ENCODE measurements at regions not wholly inside any gene's neighbourhood (a gene's known extent, or its start where the extent isn't known, plus 50 kb on each side); places are given as distances from the start of the nearest gene placed in this dataset.

DNA sequence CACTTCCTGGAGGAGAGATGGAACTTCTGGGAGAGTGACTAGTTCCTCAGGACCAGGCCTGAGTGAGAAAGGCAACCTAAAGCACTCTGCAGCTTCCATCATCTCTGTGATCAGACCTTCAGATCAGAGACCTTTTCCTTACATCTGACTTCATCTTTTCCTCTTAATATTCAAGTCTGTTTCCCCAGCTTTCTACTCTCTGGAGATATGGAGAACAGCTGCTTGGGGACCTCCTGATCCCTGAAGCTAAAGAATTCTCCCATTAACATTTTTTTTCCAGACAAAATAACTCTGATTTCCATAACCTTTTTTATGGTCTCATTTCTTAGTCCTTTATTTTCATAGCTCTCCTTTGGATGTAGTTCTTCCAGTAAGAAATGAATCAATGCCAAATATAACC is 133.4 kb upstream of the FNDC3A start:
- intact Hi-C loops (cut with micrococcal nuclease) (no loop called here), in situ Hi-C loops (cut with MboI) (no loop called here)
- Histone ChIP-seq H3K4me3 (no peak overlapping the region), H3K9me1 (ENCODE audit: control insufficient read depth, insufficient read depth, low read length) (no peaks in the 10 kb centered on the region), H3K4me1 (replicated peaks in 1 of 2; ENCODE audit: control insufficient read depth in 2 of 2, insufficient read depth in 2 of 2, low read length in 2 of 2) (no peaks in the 10 kb centered on the region; a peak in 1 of 5 replicates), H3K27me3 (ENCODE audit: control insufficient read depth in 2 of 2, insufficient read depth in 2 of 2, low read length in 2 of 2) (no peaks in the 10 kb centered on the region), H3K79me2 (ENCODE audit: control insufficient read depth, insufficient read depth, low read length) (no peaks in the 10 kb centered on the region), H3K9me3 (replicated peaks; ENCODE audit: control insufficient read depth, insufficient read depth, low read depth, low read length) (no peaks in the 10 kb centered on the region), H3K36me3 (ENCODE audit: control insufficient read depth, insufficient read depth, low read length) (no peaks in the 10 kb centered on the region), H3K9ac (ENCODE audit: insufficient read depth in 1 of 2, low read depth in 2 of 2, low read length in 2 of 2) (no peak overlapping the region), H4K20me1 (replicated peaks; ENCODE audit: control insufficient read depth, insufficient read depth, low read length) (no peaks in the 10 kb centered on the region), H2AFZ (ENCODE audit: low read depth, low read length) (no peak overlapping the region), H3K27ac (ENCODE audit: extremely low read depth, low read depth, low read length) (no peak overlapping the region), H3K4me2 (ENCODE audit: insufficient read depth, low read length) (no peak overlapping the region)
- BruUV-seq (replicated peaks) = no TSS peak
- TF ChIP-seq NFIX (CRISPR knock-in tag; IDR thresholded peaks at IDR 0.05; ENCODE audit: low read depth) (no peak), MEIS2 (IDR thresholded peaks at IDR 0.05; ENCODE audit: partially characterized antibody) (no peak), CBX8 (IDR thresholded peaks at IDR 0.05; ENCODE audit: borderline replicate concordance, extremely low read depth, low read depth, low read length, poor library complexity, severe bottlenecking) (no peak), SMARCB1 (IDR thresholded peaks at IDR 0.05; ENCODE audit: insufficient read length, low read depth) (no peak), ETV5 (CRISPR knock-in tag; IDR thresholded peaks at IDR 0.05; ENCODE audit: low read depth) (no peak), TBP (optimal IDR thresholded peaks at IDR 0.05; ENCODE audit: low read depth, low read length) (no peak), PHB (CRISPR knock-in tag; IDR thresholded peaks at IDR 0.05) (no peak), MCM2 (IDR thresholded peaks at IDR 0.05; ENCODE audit: low read depth) (no peak), ZNF584 (CRISPR knock-in tag; IDR thresholded peaks at IDR 0.05; ENCODE audit: low read depth) (no peak), DNMT1 (IDR thresholded peaks at IDR 0.05) (no peak)
- TF ChIP-seq, protein P1, sequence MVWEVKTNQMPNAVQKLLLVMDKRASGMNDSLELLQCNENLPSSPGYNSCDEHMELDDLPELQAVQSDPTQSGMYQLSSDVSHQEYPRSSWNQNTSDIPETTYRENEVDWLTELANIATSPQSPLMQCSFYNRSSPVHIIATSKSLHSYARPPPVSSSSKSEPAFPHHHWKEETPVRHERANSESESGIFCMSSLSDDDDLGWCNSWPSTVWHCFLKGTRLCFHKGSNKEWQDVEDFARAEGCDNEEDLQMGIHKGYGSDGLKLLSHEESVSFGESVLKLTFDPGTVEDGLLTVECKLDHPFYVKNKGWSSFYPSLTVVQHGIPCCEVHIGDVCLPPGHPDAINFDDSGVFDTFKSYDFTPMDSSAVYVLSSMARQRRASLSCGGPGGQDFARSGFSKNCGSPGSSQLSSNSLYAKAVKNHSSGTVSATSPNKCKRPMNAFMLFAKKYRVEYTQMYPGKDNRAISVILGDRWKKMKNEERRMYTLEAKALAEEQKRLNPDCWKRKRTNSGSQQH (CRISPR knock-in tag; IDR thresholded peaks at IDR 0.05) = no peak
- TF ChIP-seq, protein P2, sequence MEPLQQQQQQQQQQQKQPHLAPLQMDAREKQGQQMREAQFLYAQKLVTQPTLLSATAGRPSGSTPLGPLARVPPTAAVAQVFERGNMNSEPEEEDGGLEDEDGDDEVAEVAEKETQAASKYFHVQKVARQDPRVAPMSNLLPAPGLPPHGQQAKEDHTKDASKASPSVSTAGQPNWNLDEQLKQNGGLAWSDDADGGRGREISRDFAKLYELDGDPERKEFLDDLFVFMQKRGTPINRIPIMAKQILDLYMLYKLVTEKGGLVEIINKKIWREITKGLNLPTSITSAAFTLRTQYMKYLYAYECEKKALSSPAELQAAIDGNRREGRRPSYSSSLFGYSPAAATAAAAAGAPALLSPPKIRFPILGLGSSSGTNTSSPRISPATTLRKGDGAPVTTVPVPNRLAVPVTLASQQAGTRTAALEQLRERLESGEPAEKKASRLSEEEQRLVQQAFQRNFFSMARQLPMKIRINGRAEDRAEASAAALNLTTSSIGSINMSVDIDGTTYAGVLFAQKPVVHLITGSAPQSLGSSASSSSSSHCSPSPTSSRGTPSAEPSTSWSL (CRISPR knock-in tag; IDR thresholded peaks at IDR 0.05; ENCODE audit: borderline replicate concordance) = no peak
- no peak for ATAC-seq
- DNase-seq (ENCODE audit: extremely low read depth in 1 of 4, low spot score in 3 of 4) = no peak
- no peak for FAIRE-seq
- POLR2A ChIA-PET = no interaction called here
- CTCF ChIA-PET (ENCODE audit: low intra/inter-chr PET ratio) = no interaction called here

All from K562 (cell line).